Keratinocyte (primary cell): ENCODE measurements at regions not wholly inside any gene's neighbourhood (a gene's known extent, or its start where the extent isn't known, plus 50 kb on each side); places are given as distances from the start of the nearest gene placed in this dataset.

Experiments used
- EZH2 ChIP-seq: IDR thresholded peaks from one replicate; pipeline ENCODE4 v1.6.1; 2012; ENCODE audit warnings: inconsistent platforms, mild to moderate bottlenecking, low read length, moderate library complexity
- TF ChIP-seq, protein P1 (sequence below), 3 experiments: IDR thresholded peaks in 1 of 3; conservative IDR thresholded peaks in 1 of 3; optimal IDR thresholded peaks in 1 of 3; 2 replicates in 2 of 3; 3 replicates in 1 of 3; pipeline versions ENCODE3 to v1.5.1; 2011; ENCODE audit warnings: low read length in 3 of 3, mild to moderate bottlenecking in 3 of 3, moderate library complexity in 2 of 3, control low read depth in 1 of 3, inconsistent platforms in 1 of 3; ENCODE audit not compliant: insufficient read depth in 2 of 3; ENCODE audit errors: extremely low read depth in 1 of 3

DNA sequence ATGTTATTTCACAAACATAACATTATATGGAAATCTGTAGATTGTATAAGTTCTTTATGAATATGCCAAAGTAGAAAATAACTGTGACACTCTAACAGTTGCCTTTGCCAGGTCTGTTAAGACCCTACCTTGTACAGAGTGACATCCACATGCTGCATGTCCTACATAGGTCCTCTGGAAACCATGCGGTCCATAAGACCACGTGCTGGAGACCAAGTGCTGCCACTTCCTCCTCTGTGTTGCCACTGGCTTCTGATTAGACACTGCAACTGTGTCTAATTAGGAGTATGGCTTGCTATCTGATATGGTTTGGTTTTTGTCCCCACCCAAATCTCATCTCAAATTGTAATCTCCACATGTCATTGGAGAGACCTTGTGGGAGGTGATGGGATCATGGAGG lies 855.5 kb upstream of the SEMA6D start:
- TF ChIP-seq EZH2: no peak
- TF ChIP-seq, protein P1, sequence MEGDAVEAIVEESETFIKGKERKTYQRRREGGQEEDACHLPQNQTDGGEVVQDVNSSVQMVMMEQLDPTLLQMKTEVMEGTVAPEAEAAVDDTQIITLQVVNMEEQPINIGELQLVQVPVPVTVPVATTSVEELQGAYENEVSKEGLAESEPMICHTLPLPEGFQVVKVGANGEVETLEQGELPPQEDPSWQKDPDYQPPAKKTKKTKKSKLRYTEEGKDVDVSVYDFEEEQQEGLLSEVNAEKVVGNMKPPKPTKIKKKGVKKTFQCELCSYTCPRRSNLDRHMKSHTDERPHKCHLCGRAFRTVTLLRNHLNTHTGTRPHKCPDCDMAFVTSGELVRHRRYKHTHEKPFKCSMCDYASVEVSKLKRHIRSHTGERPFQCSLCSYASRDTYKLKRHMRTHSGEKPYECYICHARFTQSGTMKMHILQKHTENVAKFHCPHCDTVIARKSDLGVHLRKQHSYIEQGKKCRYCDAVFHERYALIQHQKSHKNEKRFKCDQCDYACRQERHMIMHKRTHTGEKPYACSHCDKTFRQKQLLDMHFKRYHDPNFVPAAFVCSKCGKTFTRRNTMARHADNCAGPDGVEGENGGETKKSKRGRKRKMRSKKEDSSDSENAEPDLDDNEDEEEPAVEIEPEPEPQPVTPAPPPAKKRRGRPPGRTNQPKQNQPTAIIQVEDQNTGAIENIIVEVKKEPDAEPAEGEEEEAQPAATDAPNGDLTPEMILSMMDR (optimal IDR thresholded peaks at IDR 0.05 in 1 of 3, IDR thresholded peaks at IDR 0.05 in 1 of 3, conservative IDR thresholded peaks at IDR 0.05 in 1 of 3; ENCODE audit: extremely low read depth in 1 of 3, insufficient read depth in 2 of 3, low read length in 3 of 3): no peak
